Progenitor cell of endocrine pancreas (in vitro differentiated cells): ENCODE measurements at regions not wholly inside any gene's neighbourhood (a gene's known extent, or its start where the extent isn't known, plus 50 kb on each side); places are given as distances from the start of the nearest gene placed in this dataset.

Source experiments
- DNase-seq: peaks from one replicate; pipeline ENCODE4 v3.0.0; 2021; ENCODE audit warnings: low spot score; ENCODE audit not compliant: unreplicated experiment
- H3K27ac Mint-ChIP-seq: 2 replicates; pipeline ENCODE4 v1.8.0; 2021; ENCODE audit warnings: mild to moderate bottlenecking, moderate library complexity, mixed read lengths
- H3K27me3 Mint-ChIP-seq: 2 replicates; pipeline ENCODE4 v1.8.0; 2021; ENCODE audit warnings: mixed read lengths
- H3K36me3 Mint-ChIP-seq: 2 replicates; pipeline ENCODE4 v1.8.0; 2022; ENCODE audit warnings: mixed read lengths; ENCODE audit not compliant: insufficient read depth
- H3K4me1 Mint-ChIP-seq: 2 replicates; pipeline ENCODE4 v1.8.0; 2021; ENCODE audit warnings: low read depth, mixed read lengths
- H3K4me3 Mint-ChIP-seq: 2 replicates; pipeline ENCODE4 v1.8.0; 2021; ENCODE audit warnings: low read depth, mild to moderate bottlenecking, moderate library complexity, mixed read lengths
- H3K9me3 Mint-ChIP-seq: 2 replicates; pipeline ENCODE4 v1.8.0; 2021; ENCODE audit warnings: low read depth, mixed read lengths
- CTCF ChIP-seq: fragments of 200-600 bp; sonication (generic); IDR thresholded peaks from one replicate; pipeline ENCODE4 v1.5.0; 2021; ENCODE audit warnings: antibody characterized with exemption, mild to moderate bottlenecking; ENCODE audit not compliant: unreplicated experiment

DNA sequence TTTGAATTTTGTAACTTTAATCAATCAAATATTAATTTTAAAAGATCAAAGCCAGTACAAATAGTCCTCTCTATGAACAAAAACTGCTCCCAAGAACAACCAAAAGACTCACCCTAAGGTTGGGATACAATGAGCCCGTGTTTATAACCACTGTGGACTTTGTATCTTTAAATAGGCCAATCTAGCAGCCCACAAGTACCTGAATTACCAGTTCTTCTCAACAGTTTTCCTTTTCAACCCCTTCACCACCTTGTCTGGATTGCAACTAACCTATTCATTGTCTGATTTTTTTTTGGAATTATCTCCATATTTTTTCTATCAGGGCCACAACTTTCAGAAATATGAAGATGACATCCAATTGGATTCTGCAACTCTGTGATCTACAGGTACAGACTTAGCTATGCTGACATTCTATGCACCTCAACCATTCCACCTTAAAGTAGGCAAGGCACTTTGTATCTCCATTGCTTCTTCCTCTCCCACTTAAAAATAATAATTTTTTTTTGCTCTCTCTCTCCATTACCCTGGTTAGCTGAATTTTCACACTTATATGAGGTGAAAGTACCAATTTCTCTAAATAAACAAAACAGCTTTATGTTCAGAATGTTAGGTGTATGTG lies 81.9 kb upstream of the MAPRE2 start:
- Mint-ChIP-seq H3K27me3 (no peaks in the 10 kb centered on the region), H3K27ac (peak overlapping the region; percentile 92), H3K9me3 (peaks cover 8% of the 10 kb centered on the region), H3K36me3 (no peaks in the 10 kb centered on the region), H3K4me3 (peak overlapping the region; percentile 68), H3K4me1 (peaks cover 18% of the 10 kb centered on the region)
- DNase-seq = no peak
- TF ChIP-seq CTCF = no peak

DNA sequence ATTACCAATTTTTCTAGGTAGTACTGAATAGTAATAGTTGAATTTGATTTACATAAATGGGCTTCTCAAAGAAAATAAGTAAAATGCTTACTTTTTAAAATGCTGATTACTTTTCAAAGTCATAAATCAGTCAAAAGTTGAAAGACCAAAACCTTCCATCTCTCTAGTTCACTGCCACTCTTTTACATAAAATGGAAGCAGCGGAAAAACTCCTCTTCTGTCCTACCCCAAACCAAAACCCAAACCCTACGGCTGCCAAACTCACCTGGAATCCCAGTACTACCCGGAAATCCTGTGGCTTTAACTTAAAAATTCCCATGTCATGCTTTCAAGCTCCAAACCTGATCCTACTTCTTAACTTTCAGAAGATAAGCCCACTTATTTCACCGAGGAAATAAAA lies 81.2 kb upstream of the MAPRE2 start:
- no peak overlapping the region for H3K27ac Mint-ChIP-seq
- H3K36me3 Mint-ChIP-seq = no peaks in the 10 kb centered on the region
- peaks cover 18% of the 10 kb centered on the region for H3K4me1 Mint-ChIP-seq
- DNase-seq = no peak
- H3K27me3 Mint-ChIP-seq = no peaks in the 10 kb centered on the region
- H3K9me3 Mint-ChIP-seq = peaks cover 8% of the 10 kb centered on the region
- TF ChIP-seq CTCF = no peak
- H3K4me3 Mint-ChIP-seq = peak overlapping the region; percentile 15

- H3K4me3 Mint-ChIP-seq = no peak overlapping the region
- no peak overlapping the region for H3K27ac Mint-ChIP-seq
- no peaks in the 10 kb centered on the region for H3K36me3 Mint-ChIP-seq
- no peak for DNase-seq
- no peaks in the 10 kb centered on the region for H3K9me3 Mint-ChIP-seq
- no peak for TF ChIP-seq CTCF
- H3K27me3 Mint-ChIP-seq = no peaks in the 10 kb centered on the region
- peaks cover 3% of the 10 kb centered on the region for H3K4me1 Mint-ChIP-seq
These were observed 76.1 kb upstream of the MAPRE2 start for GRCh38 chr18:34965108-34965507.

GRCh38 chr18:34965566-34965965 lies 75.6 kb upstream of the MAPRE2 start:
- DNase-seq = no peak
- TF ChIP-seq CTCF = no peak
- H3K27me3 Mint-ChIP-seq = no peaks in the 10 kb centered on the region
- H3K4me3 Mint-ChIP-seq = no peak overlapping the region
- no peaks in the 10 kb centered on the region for H3K9me3 Mint-ChIP-seq
- H3K4me1 Mint-ChIP-seq = peaks cover 1% of the 10 kb centered on the region
- H3K27ac Mint-ChIP-seq = no peak overlapping the region
- H3K36me3 Mint-ChIP-seq = no peaks in the 10 kb centered on the region

- Mint-ChIP-seq H3K4me3 (no peak overlapping the region), H3K4me1 (no peaks in the 10 kb centered on the region), H3K27ac (no peak overlapping the region), H3K27me3 (peaks cover 27% of the 10 kb centered on the region), H3K9me3 (no peaks in the 10 kb centered on the region), H3K36me3 (no peaks in the 10 kb centered on the region)
- TF ChIP-seq CTCF = no peak
- DNase-seq = no peak
These were observed 71.1 kb upstream of the MAPRE2 start for GRCh38 chr18:34970106-34970505.
